GM23338 (cell line): ENCODE measurements at regions not wholly inside any gene's neighbourhood (a gene's known extent, or its start where the extent isn't known, plus 50 kb on each side); places are given as distances from the start of the nearest gene placed in this dataset.
"Not testable (repeated sequence)": the region's sequence is repeated elsewhere in the genome, so short reads cannot be mapped to it uniquely, and the experiment has no call there.

Experiments used
- ATAC-seq: fragments of 200-7000 bp; cut with Tn5 transposase; 3 replicates; pipeline ENCODE4 v1.9.1; 2020
- DNase-seq: peaks from one replicate; pipeline ENCODE4 v3.0.0-alpha.2; 2015; ENCODE audit warnings: low spot score
- H2AFZ ChIP-seq: fragments of 200-600 bp; sonication (generic); 2 replicates; pipeline ENCODE4 v1.8.0; 2016; ENCODE audit warnings: antibody characterized with exemption, mild to moderate bottlenecking, moderate library complexity
- H3F3A ChIP-seq: fragments of 200-600 bp; sonication (generic); replicated peaks from 2 replicates; pipeline ENCODE4 v1.8.0; 2017; ENCODE audit warnings: antibody characterized with exemption, mixed run types, low read depth
- H3K27ac ChIP-seq: fragments of 200-600 bp; sonication (generic); 2 replicates; pipeline ENCODE4 v1.6.1; 2016; ENCODE audit warnings: low read depth
- H3K27me3 ChIP-seq: fragments of 200-600 bp; sonication (generic); 2 replicates; pipeline ENCODE4 v1.8.0; 2016; ENCODE audit warnings: mild to moderate bottlenecking, mixed run types, moderate library complexity; ENCODE audit not compliant: insufficient read depth
- H3K36me3 ChIP-seq: fragments of 200-600 bp; sonication (generic); 2 replicates; pipeline ENCODE4 v1.8.0; 2016; ENCODE audit warnings: mild to moderate bottlenecking; ENCODE audit not compliant: insufficient read depth
- H3K4me1 ChIP-seq: fragments of 200-600 bp; sonication (generic); 2 replicates; pipeline ENCODE4 v1.8.0; 2016; ENCODE audit warnings: mild to moderate bottlenecking, moderate library complexity; ENCODE audit not compliant: insufficient read depth
- H3K4me2 ChIP-seq: fragments of 200-600 bp; sonication (generic); 2 replicates; pipeline ENCODE4 v1.7.1; 2017; ENCODE audit warnings: mixed run types
- H3K4me3 ChIP-seq: fragments of 200-600 bp; sonication (generic); 2 replicates; pipeline ENCODE4 v1.6.1; 2016; ENCODE audit warnings: mixed run types
- H3K79me2 ChIP-seq: fragments of 200-600 bp; sonication (generic); replicated peaks from 2 replicates; pipeline ENCODE4 v1.8.0; 2017; ENCODE audit warnings: mild to moderate bottlenecking; ENCODE audit not compliant: insufficient read depth
- H3K9me2 ChIP-seq: fragments of 200-600 bp; sonication (generic); 2 replicates; pipeline ENCODE4 v1.8.0; 2017; ENCODE audit not compliant: insufficient read depth
- H4K20me1 ChIP-seq: fragments of 200-600 bp; sonication (generic); replicated peaks from 2 replicates; pipeline ENCODE4 v1.8.0; 2017; ENCODE audit warnings: mild to moderate bottlenecking; ENCODE audit not compliant: insufficient read depth
- H3K27ac Mint-ChIP-seq: 2 replicates; pipeline ENCODE4 v1.8.0; 2020; ENCODE audit warnings: inconsistent platforms, mild to moderate bottlenecking, moderate library complexity, mixed read lengths
- H3K27me3 Mint-ChIP-seq: 3 replicates; pipeline ENCODE4 v1.8.0; 2022; ENCODE audit warnings: low read depth, mild to moderate bottlenecking, moderate library complexity, mixed read lengths, inconsistent platforms; ENCODE audit not compliant: insufficient read depth, poor library complexity
- H3K36me3 Mint-ChIP-seq: 3 replicates; pipeline ENCODE4 v1.8.0; 2021; ENCODE audit warnings: low read depth, mild to moderate bottlenecking, inconsistent platforms, moderate library complexity, mixed read lengths
- H3K4me1 Mint-ChIP-seq: 3 replicates; pipeline ENCODE4 v1.8.0; 2020; ENCODE audit warnings: mild to moderate bottlenecking, inconsistent platforms, mixed read lengths
- H3K4me3 Mint-ChIP-seq: 3 replicates; pipeline ENCODE4 v1.8.0; 2021; ENCODE audit warnings: moderate library complexity, mild to moderate bottlenecking, inconsistent platforms, mixed read lengths
- H3K9me3 Mint-ChIP-seq: 3 replicates; pipeline ENCODE4 v1.8.0; 2020; ENCODE audit warnings: moderate library complexity, mild to moderate bottlenecking, inconsistent platforms, mixed read lengths
- CREB1 ChIP-seq: fragments of 250-450 bp; sonication (Bioruptor Pico); IDR thresholded peaks from 2 replicates; pipeline ENCODE4 v1.5.0; 2020; ENCODE audit warnings: low read depth, mild to moderate bottlenecking, moderate library complexity
- CTCF ChIP-seq, 2 experiments: fragments of 200-600 bp in 1 of 2; sonication (generic) in 1 of 2; conservative IDR thresholded peaks; 2 replicates each; pipeline versions ENCODE4 v1.5.1 to v1.6.1; 2016 to 2017; ENCODE audit warnings: antibody characterized with exemption in 2 of 2, low read depth in 2 of 2, mild to moderate bottlenecking in 2 of 2, moderate library complexity in 1 of 2
- EZH2 ChIP-seq: fragments of 200-600 bp; sonication (generic); IDR thresholded peaks from one replicate; pipeline ENCODE4 v1.8.0; 2017; ENCODE audit warnings: antibody characterized with exemption, mild to moderate bottlenecking, low read depth; ENCODE audit not compliant: unreplicated experiment
- EZH2phosphoT487 ChIP-seq: fragments of 200-600 bp; sonication (generic); IDR thresholded peaks from one replicate; pipeline ENCODE4 v1.8.1; 2018; ENCODE audit warnings: antibody characterized with exemption; ENCODE audit not compliant: unreplicated experiment
- NANOG ChIP-seq: IDR thresholded peaks from 2 replicates; pipeline ENCODE4 v1.6.1; 2016; ENCODE audit warnings: antibody characterized with exemption, borderline replicate concordance
- REST ChIP-seq: IDR thresholded peaks from one replicate; pipeline ENCODE4 v1.6.1; 2018; ENCODE audit warnings: antibody characterized with exemption; ENCODE audit not compliant: unreplicated experiment
- STAT1 ChIP-seq: IDR thresholded peaks from one replicate; pipeline ENCODE4 v1.6.1; 2016; ENCODE audit warnings: antibody characterized with exemption; ENCODE audit not compliant: unreplicated experiment
- ZNF114 ChIP-seq: fragments of 250-450 bp; sonication (Bioruptor Pico); IDR thresholded peaks from 2 replicates; pipeline ENCODE4 v1.5.0; 2020; ENCODE audit warnings: mild to moderate bottlenecking, moderate library complexity
- ZNF331 ChIP-seq: fragments of 250-450 bp; sonication (Bioruptor Pico); IDR thresholded peaks from 2 replicates; pipeline ENCODE4 v1.5.0; 2020; ENCODE audit warnings: low read depth, mild to moderate bottlenecking, moderate library complexity

- Histone ChIP-seq H3K4me1 (peaks cover 5% of the 10 kb centered on the region), H3F3A (no peaks in the 10 kb centered on the region), H2AFZ (no peak overlapping the region), H3K27ac (no peak overlapping the region), H4K20me1 (no peaks in the 10 kb centered on the region), H3K79me2 (no peaks in the 10 kb centered on the region), H3K4me3 (no peak overlapping the region), H3K27me3 (no peaks in the 10 kb centered on the region), H3K4me2 (no peak overlapping the region), H3K36me3 (no peaks in the 10 kb centered on the region), H3K9me2 (no peaks in the 10 kb centered on the region)
- Mint-ChIP-seq H3K27ac (no peak overlapping the region), H3K36me3 (no peaks in the 10 kb centered on the region; the same call in 2 of the 3 replicates), H3K4me3 (no peak overlapping the region), H3K4me1 (peaks cover 17% of the 10 kb centered on the region), H3K27me3 (peaks cover 4% of the 10 kb centered on the region), H3K9me3 (peaks cover 15% of the 10 kb centered on the region)
- ATAC-seq (no peak), DNase-seq (no peak)
- no peak for TF ChIP-seq ZNF114 (CRISPR knock-in tag)
Measured at GRCh38 chr12:131391399-131391798, 319.5 kb upstream of the SFSWAP start.

GRCh38 chr12:131394752-131395151 is 316.1 kb upstream of the SFSWAP start:
- not testable (repeated sequence) for H3K27ac Mint-ChIP-seq, H3K4me3 Mint-ChIP-seq
- H3K9me3 Mint-ChIP-seq = peaks cover 15% of the 10 kb centered on the region

GRCh38 chr12:131395209-131395684 is 315.6 kb upstream of the SFSWAP start:
- not testable (repeated sequence) for H3K9me2 ChIP-seq, H3K27me3 Mint-ChIP-seq, ATAC-seq, H3K4me1 ChIP-seq, H3K4me1 Mint-ChIP-seq, H3K4me3 ChIP-seq, H3F3A ChIP-seq, H3K4me3 Mint-ChIP-seq, H3K27me3 ChIP-seq, H3K36me3 ChIP-seq, H3K27ac ChIP-seq, H3K4me2 ChIP-seq, H4K20me1 ChIP-seq, H3K79me2 ChIP-seq, DNase-seq, H3K27ac Mint-ChIP-seq, H2AFZ ChIP-seq
- Mint-ChIP-seq H3K36me3 (peaks cover 21% of the 10 kb centered on the region), H3K9me3 (peaks cover 12% of the 10 kb centered on the region)

More at GRCh38 chr12:131394752-131395151, 316.1 kb upstream of the SFSWAP start:
- H3K4me1 Mint-ChIP-seq, H3K27ac ChIP-seq, H3K79me2 ChIP-seq, DNase-seq, H3K36me3 ChIP-seq, H4K20me1 ChIP-seq, H3K9me2 ChIP-seq, ATAC-seq, H3K4me2 ChIP-seq, H3K4me3 ChIP-seq, H2AFZ ChIP-seq, H3K4me1 ChIP-seq, H3F3A ChIP-seq, H3K27me3 ChIP-seq, H3K27me3 Mint-ChIP-seq: not testable (repeated sequence)
- H3K36me3 Mint-ChIP-seq = peaks cover 21% of the 10 kb centered on the region

- Histone ChIP-seq H3K9me2 (no peaks in the 10 kb centered on the region), H4K20me1 (no peaks in the 10 kb centered on the region), H3K4me2 (no peak overlapping the region), H3K4me1 (no peaks in the 10 kb centered on the region), H3K79me2 (no peaks in the 10 kb centered on the region), H3K27ac (no peak overlapping the region), H3K36me3 (no peaks in the 10 kb centered on the region), H3K27me3 (no peaks in the 10 kb centered on the region), H3F3A (no peaks in the 10 kb centered on the region), H2AFZ (no peak overlapping the region), H3K4me3 (no peak overlapping the region)
- ATAC-seq (no peak), DNase-seq (no peak)
- no peak overlapping the region for H3K4me3 Mint-ChIP-seq
- no peak overlapping the region for H3K27ac Mint-ChIP-seq
- peaks cover 7% of the 10 kb centered on the region for H3K27me3 Mint-ChIP-seq
- peaks cover 21% of the 10 kb centered on the region for H3K36me3 Mint-ChIP-seq
- no peaks in the 10 kb centered on the region for H3K4me1 Mint-ChIP-seq
- H3K9me3 Mint-ChIP-seq = peaks cover 12% of the 10 kb centered on the region
- TF ChIP-seq NANOG = no peak
- TF ChIP-seq ZNF331 (CRISPR knock-in tag) = no peak
- no peak for TF ChIP-seq REST
- TF ChIP-seq CREB1 (CRISPR knock-in tag) = no peak
- no peak for TF ChIP-seq CTCF (conservative IDR thresholded peaks at IDR 0.05; ENCODE audit: low read depth in 2 of 2)
- TF ChIP-seq EZH2phosphoT487 = no peak
- no peak for TF ChIP-seq ZNF114 (CRISPR knock-in tag)
- TF ChIP-seq STAT1 = no peak
- no peak for TF ChIP-seq EZH2
Measured at GRCh38 chr12:131395971-131396573, 314.8 kb upstream of the SFSWAP start.
